Activated naive CD4-positive, alpha-beta T cell treated with anti-CD3 and anti-CD28 coated beads, Interleukin-2, amount 10 ng/mL, durations not matched to agents 7 days and 5 days (primary cell): ENCODE measurements at regions not wholly inside any gene's neighbourhood (a gene's known extent, or its start where the extent isn't known, plus 50 kb on each side); places are given as distances from the start of the nearest gene placed in this dataset.

Experiments used
- CTCF ChIA-PET: fragments of 350-600 bp; sonication (Branson Sonifier 250); formaldehyde crosslinking; loops from one replicate; lab custom pipeline; 2021; ENCODE audit warnings: antibody characterized with exemption; lab: Charles Lee
- DNase-seq: peaks from one replicate; pipeline ENCODE4 v3.0.0-alpha.2; 2020
- H3K27ac Mint-ChIP-seq: one replicate; pipeline ENCODE4 v1.8.0; 2021; ENCODE audit warnings: mild to moderate bottlenecking, moderate library complexity, mixed read lengths
- H3K27me3 Mint-ChIP-seq: one replicate; pipeline ENCODE4 v1.8.0; 2021; ENCODE audit warnings: mild to moderate bottlenecking, mixed read lengths
- H3K36me3 Mint-ChIP-seq: one replicate; pipeline ENCODE4 v1.8.0; 2021; ENCODE audit warnings: mixed read lengths
- H3K4me1 Mint-ChIP-seq: one replicate; pipeline ENCODE4 v1.8.0; 2021; ENCODE audit warnings: mixed read lengths
- H3K4me3 Mint-ChIP-seq: one replicate; pipeline ENCODE4 v1.8.0; 2021; ENCODE audit warnings: mild to moderate bottlenecking, moderate library complexity, mixed read lengths
- H3K9me3 Mint-ChIP-seq: one replicate; pipeline ENCODE4 v1.8.0; 2021; ENCODE audit warnings: mixed read lengths

GRCh38 chr10:78540355-78541076 is 506.9 kb downstream of the RPS24 start:
- Mint-ChIP-seq H3K4me3 (no peak overlapping the region), H3K4me1 (peaks cover 30% of the 10 kb centered on the region), H3K27me3 (peaks cover 8% of the 10 kb centered on the region), H3K36me3 (peaks cover 3% of the 10 kb centered on the region), H3K27ac (peak overlapping the region; percentile 63), H3K9me3 (peaks cover 4% of the 10 kb centered on the region)
- DNase-seq: no peak
- CTCF ChIA-PET: no interaction called here

DNA sequence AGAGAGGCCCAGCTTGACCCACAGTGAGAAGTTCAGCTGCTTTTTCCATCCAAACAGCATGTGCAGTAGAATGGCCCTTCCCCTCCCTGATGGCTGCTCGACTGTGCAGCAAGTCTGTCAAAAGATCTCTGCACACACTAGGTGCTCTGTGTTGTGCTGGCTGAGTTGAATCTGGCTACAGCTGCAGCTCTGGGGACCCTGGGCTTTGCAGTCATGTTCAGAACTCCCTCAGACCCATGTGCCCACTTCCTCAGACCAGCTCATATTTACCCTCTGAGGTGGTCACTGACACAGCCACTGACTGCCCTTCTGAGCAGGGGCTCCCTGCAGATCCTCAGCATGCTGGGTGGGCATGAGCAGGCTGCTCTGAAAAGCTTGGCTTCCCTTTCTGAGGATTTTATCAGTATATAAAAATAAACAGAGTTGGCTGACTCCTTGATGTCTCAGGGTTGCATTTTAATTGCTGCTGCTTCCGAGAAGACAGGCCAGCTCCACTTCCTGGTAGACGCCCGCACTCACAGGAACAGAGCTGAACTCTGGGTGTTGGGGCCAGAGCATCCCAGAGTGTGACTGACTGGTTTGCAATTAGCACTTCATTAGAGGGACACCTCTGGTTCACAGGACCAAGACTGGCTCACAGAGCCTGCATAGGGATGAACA is 507.9 kb downstream of the RPS24 start:
- Mint-ChIP-seq H3K27ac (peak overlapping the region; percentile 81), H3K36me3 (peaks cover 3% of the 10 kb centered on the region), H3K27me3 (peaks cover 8% of the 10 kb centered on the region), H3K4me1 (peaks cover 30% of the 10 kb centered on the region), H3K9me3 (peaks cover 4% of the 10 kb centered on the region), H3K4me3 (no peak overlapping the region)
- CTCF ChIA-PET: no interaction called here
- peak; percentile 55 for DNase-seq

- H3K4me1 Mint-ChIP-seq: peaks cover 30% of the 10 kb centered on the region
- H3K27me3 Mint-ChIP-seq: peaks cover 8% of the 10 kb centered on the region
- no peak overlapping the region for H3K4me3 Mint-ChIP-seq
- peak overlapping the region; percentile 81 for H3K27ac Mint-ChIP-seq
- CTCF ChIA-PET: no interaction called here
- peaks cover 3% of the 10 kb centered on the region for H3K36me3 Mint-ChIP-seq
- DNase-seq: no peak
- H3K9me3 Mint-ChIP-seq: peaks cover 4% of the 10 kb centered on the region
These were observed 508.5 kb downstream of the RPS24 start for GRCh38 chr10:78542141-78542489.

DNA sequence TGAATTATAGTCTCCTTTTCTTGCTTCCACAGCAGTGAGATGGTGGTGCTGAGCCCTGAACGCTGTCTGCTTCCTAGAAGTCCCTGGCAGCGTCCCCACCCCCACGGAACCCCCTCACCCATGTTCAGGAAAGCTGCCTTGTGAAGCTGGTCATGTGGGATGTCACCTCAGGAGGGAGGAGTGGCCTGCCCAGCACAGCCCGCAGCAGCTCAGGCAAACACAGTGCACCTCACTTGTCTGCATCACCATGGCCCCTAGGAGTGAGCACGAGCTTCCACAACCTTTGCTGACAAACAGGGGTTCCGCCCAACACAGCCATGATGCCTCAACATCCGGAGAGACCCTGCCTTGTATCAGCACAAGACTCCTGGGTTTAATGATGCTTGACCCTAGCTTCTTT is 508.9 kb downstream of the RPS24 start:
- Mint-ChIP-seq H3K4me1 (peaks cover 30% of the 10 kb centered on the region), H3K9me3 (peaks cover 4% of the 10 kb centered on the region), H3K4me3 (no peak overlapping the region), H3K27ac (peak overlapping the region; percentile 81), H3K27me3 (peaks cover 10% of the 10 kb centered on the region), H3K36me3 (peaks cover 3% of the 10 kb centered on the region)
- DNase-seq: no peak
- CTCF ChIA-PET: no interaction called here

DNA sequence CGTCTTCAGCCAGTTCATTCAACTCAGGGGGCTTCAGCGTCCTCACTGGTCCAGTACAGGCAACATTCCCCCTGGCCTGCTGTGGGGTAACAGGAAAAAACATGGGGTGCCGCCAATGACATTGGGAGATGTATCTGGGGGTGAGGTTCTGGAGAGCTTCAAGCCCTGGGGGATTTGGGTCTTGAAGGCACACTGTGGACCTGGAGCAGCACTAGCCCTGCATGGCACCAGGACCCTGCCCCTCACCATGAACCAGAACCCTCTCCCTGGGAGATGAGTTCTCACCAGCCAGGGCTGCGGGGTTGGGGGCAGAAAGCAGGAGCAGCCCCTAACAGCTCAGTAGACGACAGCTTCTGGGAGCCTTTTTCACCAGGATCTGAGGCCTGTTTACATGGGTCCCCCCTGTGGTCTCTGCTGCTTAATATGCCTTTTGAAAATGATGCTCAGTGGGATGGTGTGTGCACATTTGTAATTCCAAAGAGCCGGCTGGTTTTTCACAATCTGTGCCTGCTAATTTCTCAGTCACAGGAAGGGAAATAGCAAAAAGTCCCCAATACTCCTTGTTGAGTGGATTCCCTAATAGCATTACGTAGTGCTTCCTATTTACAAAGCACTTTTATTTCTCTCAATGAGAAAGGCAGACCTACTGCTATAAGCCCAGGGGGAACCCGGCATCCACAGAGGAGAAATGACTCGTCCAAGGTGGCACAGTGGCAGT is 509.5 kb downstream of the RPS24 start:
- peaks cover 30% of the 10 kb centered on the region for H3K4me1 Mint-ChIP-seq
- peaks cover 16% of the 10 kb centered on the region for H3K27me3 Mint-ChIP-seq
- H3K36me3 Mint-ChIP-seq: peaks cover 3% of the 10 kb centered on the region
- CTCF ChIA-PET: no interaction called here
- no peak overlapping the region for H3K27ac Mint-ChIP-seq
- peaks cover 4% of the 10 kb centered on the region for H3K9me3 Mint-ChIP-seq
- DNase-seq: no peak
- no peak overlapping the region for H3K4me3 Mint-ChIP-seq

- Mint-ChIP-seq H3K9me3 (peaks cover 4% of the 10 kb centered on the region), H3K36me3 (peaks cover 3% of the 10 kb centered on the region), H3K27ac (no peak overlapping the region), H3K4me3 (no peak overlapping the region), H3K4me1 (peaks cover 30% of the 10 kb centered on the region), H3K27me3 (peaks cover 22% of the 10 kb centered on the region)
- CTCF ChIA-PET: no interaction called here
- DNase-seq: no peak
These were observed 510.2 kb downstream of the RPS24 start for GRCh38 chr10:78543749-78544362.

DNA sequence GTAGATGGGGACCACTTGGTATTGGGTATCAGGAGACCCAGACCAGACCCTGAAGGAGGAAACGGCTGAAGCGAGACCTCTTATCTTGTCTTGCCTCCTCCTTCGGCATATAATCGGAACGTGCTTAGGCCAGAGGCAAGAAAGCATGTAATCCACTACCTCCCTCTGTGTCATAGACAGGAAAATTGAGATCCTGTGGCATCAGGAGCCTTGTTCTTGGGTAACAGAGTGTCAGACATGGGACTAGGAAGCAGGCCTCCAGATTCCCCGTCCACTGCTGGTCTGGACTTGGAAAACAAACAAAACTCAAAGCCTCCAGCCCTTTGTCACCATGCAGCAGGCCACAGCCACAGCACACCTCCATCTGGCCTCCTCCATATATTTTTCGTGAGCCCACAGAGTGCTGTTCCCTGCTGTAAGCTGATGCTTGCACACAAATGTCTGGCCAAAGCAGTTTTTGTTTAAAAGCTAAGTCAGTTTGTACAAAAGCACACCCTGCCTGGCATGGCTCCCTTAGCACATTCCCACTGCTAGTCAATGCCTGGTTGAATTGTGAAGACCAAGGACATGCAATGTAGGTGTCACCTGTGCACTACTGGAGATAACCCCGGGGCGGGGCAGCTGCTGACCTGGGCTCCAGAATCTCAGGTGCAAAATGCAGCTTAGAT is 510.9 kb downstream of the RPS24 start:
- H3K4me1 Mint-ChIP-seq: peaks cover 29% of the 10 kb centered on the region
- CTCF ChIA-PET: interaction anchor here (1.5 kb wide), 1 partner anchor 497 kb away, joined by 3 read pairs; no protein-coding TSS in a partner anchor
- H3K27me3 Mint-ChIP-seq: peaks cover 20% of the 10 kb centered on the region

GRCh38 chr10:78545756-78546155 is 512.1 kb downstream of the RPS24 start:
- Mint-ChIP-seq H3K36me3 (peaks cover 2% of the 10 kb centered on the region), H3K4me1 (peaks cover 19% of the 10 kb centered on the region), H3K9me3 (no peaks in the 10 kb centered on the region), H3K27me3 (peaks cover 16% of the 10 kb centered on the region), H3K27ac (no peak overlapping the region), H3K4me3 (no peak overlapping the region)
- CTCF ChIA-PET: interaction anchor here (0.7 to 1.5 kb wide), 2 partner anchors 108 to 498 kb away, joined by 3 read pairs; no protein-coding TSS in a partner anchor
- no peak for DNase-seq

More for the DNA sequence above, 510.9 kb downstream of the RPS24 start:
- no peak for DNase-seq
- H3K9me3 Mint-ChIP-seq: peaks cover 4% of the 10 kb centered on the region
- H3K36me3 Mint-ChIP-seq: peaks cover 3% of the 10 kb centered on the region
- no peak overlapping the region for H3K4me3 Mint-ChIP-seq
- no peak overlapping the region for H3K27ac Mint-ChIP-seq

GRCh38 chr10:78547397-78547796 is 513.7 kb downstream of the RPS24 start:
- no peak for DNase-seq
- Mint-ChIP-seq H3K36me3 (no peaks in the 10 kb centered on the region), H3K27me3 (peaks cover 27% of the 10 kb centered on the region), H3K4me3 (no peak overlapping the region), H3K27ac (no peak overlapping the region), H3K4me1 (peaks cover 3% of the 10 kb centered on the region), H3K9me3 (no peaks in the 10 kb centered on the region)
- CTCF ChIA-PET: no interaction called here

DNA sequence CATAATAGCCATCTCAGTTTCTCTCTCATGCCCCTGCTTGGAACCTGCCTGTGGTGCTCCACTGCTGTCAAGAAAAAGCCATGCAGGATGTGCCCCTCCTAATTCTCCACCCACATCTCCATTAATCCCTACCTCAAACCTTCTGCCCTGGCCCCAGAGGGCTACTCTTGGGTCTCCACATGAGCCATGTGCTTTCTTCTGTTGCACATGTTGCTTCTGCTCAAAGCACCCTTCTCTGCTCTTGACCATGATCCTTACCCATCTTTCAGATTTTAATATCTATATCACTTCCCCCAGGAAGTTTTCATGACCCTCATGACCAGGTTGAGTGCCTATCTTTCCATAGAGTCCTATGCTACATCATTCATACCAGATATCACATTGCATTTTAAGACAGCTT is 514.2 kb downstream of the RPS24 start:
- no peak overlapping the region for H3K4me3 Mint-ChIP-seq

DNA sequence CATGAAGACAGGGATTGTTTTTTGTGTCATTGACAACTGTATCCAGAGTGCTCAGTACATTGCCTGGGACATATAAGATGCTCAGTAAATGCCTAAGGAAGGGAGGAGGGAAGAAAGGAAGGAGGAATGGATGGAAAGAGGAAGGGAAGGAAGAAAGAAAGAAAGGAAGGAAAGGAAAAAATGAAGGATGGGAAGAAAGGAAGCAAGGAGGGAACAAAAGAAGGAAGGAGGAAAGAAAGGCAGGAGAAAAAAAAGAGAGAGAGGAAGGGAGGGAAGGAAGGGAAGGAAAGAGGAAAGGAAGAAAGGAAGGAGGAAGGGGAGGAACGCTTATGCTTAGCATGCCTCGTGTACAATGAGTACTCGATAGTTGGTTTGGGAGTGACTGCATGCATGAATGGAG is 514.7 kb downstream of the RPS24 start:
- H3K27ac Mint-ChIP-seq: no peak overlapping the region
- no peak for DNase-seq
- no peaks in the 10 kb centered on the region for H3K36me3 Mint-ChIP-seq
- H3K27me3 Mint-ChIP-seq: peaks cover 33% of the 10 kb centered on the region
- CTCF ChIA-PET: no interaction called here
- H3K9me3 Mint-ChIP-seq: no peaks in the 10 kb centered on the region
- H3K4me1 Mint-ChIP-seq: no peaks in the 10 kb centered on the region
- H3K4me3 Mint-ChIP-seq: no peak overlapping the region

More for the DNA sequence above, 514.2 kb downstream of the RPS24 start:
- H3K27me3 Mint-ChIP-seq: peaks cover 32% of the 10 kb centered on the region
- no peaks in the 10 kb centered on the region for H3K36me3 Mint-ChIP-seq
- H3K27ac Mint-ChIP-seq: no peak overlapping the region
- DNase-seq: no peak
- H3K4me1 Mint-ChIP-seq: no peaks in the 10 kb centered on the region
- CTCF ChIA-PET: no interaction called here
- no peaks in the 10 kb centered on the region for H3K9me3 Mint-ChIP-seq

DNA sequence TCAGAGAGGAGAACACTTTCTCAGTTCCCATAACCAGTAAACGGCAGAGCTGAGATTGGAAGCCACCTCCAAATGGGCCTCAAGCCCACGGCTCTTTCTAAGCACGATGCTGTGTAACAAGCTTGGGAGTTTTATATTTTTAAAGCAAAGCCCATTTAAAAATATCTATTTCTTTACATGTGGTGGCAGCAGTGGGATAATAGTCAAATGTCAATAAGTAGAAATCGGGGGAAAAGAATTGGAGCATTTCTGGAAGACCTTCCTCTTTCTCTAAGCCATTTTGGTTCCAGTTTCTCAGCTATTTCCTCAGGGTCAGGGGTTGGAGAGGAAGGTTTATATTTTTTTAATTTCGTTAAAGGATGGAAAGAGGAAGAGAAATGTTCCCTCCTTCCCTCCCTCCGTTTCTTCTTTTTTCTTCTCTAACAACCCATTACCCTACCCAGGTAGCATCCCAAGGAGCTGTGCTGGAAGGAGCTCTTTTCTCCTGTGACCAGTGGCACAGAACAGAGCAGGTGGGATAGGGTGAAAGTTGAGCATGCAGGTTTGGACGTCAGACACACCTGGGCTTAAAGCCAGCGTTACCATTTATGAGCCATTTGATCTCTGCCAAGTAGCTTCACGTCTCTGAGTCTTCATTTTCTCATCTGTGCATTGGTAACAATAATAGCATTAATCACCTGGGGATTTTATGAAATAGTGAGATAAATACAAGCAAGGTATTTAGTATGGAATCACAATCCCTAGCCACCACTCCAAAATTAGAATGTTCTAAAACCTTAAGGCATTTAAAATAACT is 515.7 kb downstream of the RPS24 start:
- no peak overlapping the region for H3K27ac Mint-ChIP-seq

GRCh38 chr10:78550090-78550489 is 516.4 kb downstream of the RPS24 start:
- no peak overlapping the region for H3K4me3 Mint-ChIP-seq
- H3K27me3 Mint-ChIP-seq: peaks cover 33% of the 10 kb centered on the region
- no peak for DNase-seq
- peaks cover 2% of the 10 kb centered on the region for H3K9me3 Mint-ChIP-seq
- CTCF ChIA-PET: no interaction called here
- no peaks in the 10 kb centered on the region for H3K36me3 Mint-ChIP-seq
- no peaks in the 10 kb centered on the region for H3K4me1 Mint-ChIP-seq
- H3K27ac Mint-ChIP-seq: no peak overlapping the region

More for the DNA sequence above, 515.7 kb downstream of the RPS24 start:
- no peaks in the 10 kb centered on the region for H3K9me3 Mint-ChIP-seq
- H3K36me3 Mint-ChIP-seq: no peaks in the 10 kb centered on the region
- CTCF ChIA-PET: no interaction called here
- peaks cover 33% of the 10 kb centered on the region for H3K27me3 Mint-ChIP-seq
- no peaks in the 10 kb centered on the region for H3K4me1 Mint-ChIP-seq
- no peak for DNase-seq
- H3K4me3 Mint-ChIP-seq: no peak overlapping the region
